Mucosa of descending colon (tissue), 3 donors: ENCODE measurements at regions not wholly inside any gene's neighbourhood (a gene's known extent, or its start where the extent isn't known, plus 50 kb on each side); places are given as distances from the start of the nearest gene placed in this dataset.

Source experiments
- ATAC-seq: fragments of 200-7000 bp; cut with Tn5 transposase; one replicate; pipeline ENCODE4 v1.9.1; 2020; ENCODE audit warnings: mild to moderate bottlenecking, moderate library complexity
- DNase-seq, 3 donors: peaks; one replicate each; pipeline ENCODE4 v3.0.0-alpha.2; 2020
- H3K36me3 ChIP-seq: fragments of 200-600 bp; one replicate; pipeline ENCODE4 v1.8.0; 2021; ENCODE audit warnings: low read depth, mild to moderate bottlenecking
- H3K4me1 ChIP-seq: fragments of 200-600 bp; one replicate; pipeline ENCODE4 v1.8.0; 2021; ENCODE audit warnings: low read depth, mild to moderate bottlenecking
- H3K4me3 ChIP-seq: fragments of 200-600 bp; one replicate; pipeline ENCODE4 v1.8.0; 2021; ENCODE audit warnings: mild to moderate bottlenecking
- H3K9me3 ChIP-seq: fragments of 200-600 bp; one replicate; pipeline ENCODE4 v1.8.0; 2021; ENCODE audit warnings: mild to moderate bottlenecking
- CTCF ChIP-seq: fragments of 200-600 bp; IDR thresholded peaks from one replicate; pipeline ENCODE4 v1.8.0; 2022; ENCODE audit warnings: antibody characterized with exemption, mild to moderate bottlenecking
- intact Hi-C, 2 donors: fragments of 100-400 bp; cut with DNase I in 1 of 2; cut with micrococcal nuclease in 1 of 2; formaldehyde crosslinking; loops; one replicate each; pipeline versions ENCODE4 v1.11.0 to v1.11.1; 2022; cut with DNase I, micrococcal nuclease
- donor health status: DM: no; HTN: no; CAD: no; lungs with moderate emphysema.
- donor health status: DM: no; HTN: no; CAD: no.
- donor health status: DM: no; HTN: yes; CAD: no.

DNA sequence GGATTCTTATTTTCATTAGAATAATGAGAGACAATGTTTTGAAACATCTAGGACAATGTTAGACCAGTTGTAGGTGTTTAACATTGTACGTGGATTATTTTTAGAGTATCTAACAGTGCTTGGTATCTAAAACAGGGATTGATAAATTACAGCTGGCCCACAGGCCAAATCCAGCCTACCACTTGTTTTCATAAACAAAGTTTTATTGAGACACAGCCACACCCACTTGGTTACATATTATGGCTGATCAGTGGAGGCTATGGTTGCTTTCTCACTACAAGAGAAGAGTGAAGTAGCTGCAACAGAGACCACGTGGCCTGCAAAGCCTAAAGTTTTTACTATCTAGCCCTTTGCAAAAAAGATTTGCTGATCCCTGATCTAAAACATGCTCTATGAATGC is 223.1 kb upstream of the CTNNB1 start:
- no peak for TF ChIP-seq CTCF
- H3K9me3 ChIP-seq = no peaks in the 10 kb centered on the region
- intact Hi-C loops = no loop called here
- DNase-seq (no peak), ATAC-seq (no peak)
- H3K4me1 ChIP-seq = peaks cover 9% of the 10 kb centered on the region
- H3K36me3 ChIP-seq = no peaks in the 10 kb centered on the region
- no peak overlapping the region for H3K4me3 ChIP-seq

DNA sequence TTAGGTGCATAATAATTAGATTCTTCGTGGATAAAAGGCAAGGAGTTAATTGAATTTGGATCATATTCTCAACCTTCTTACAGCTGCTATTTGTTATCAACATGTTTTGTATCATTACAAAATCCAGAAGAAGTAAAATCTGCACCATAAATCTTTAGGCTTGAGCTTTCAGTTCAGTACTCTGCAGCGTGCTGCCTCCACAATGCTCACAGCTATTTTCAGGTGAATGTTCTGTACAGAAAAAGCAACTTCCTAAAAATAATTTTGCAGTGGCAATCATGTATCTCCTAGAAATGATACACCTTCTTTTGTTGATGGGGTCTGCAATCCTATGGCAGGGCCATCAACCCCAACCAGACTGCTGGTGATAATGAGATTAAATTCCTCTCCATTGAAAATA is 220.9 kb upstream of the CTNNB1 start:
- Histone ChIP-seq H3K9me3 (no peaks in the 10 kb centered on the region), H3K4me3 (no peak overlapping the region), H3K36me3 (no peaks in the 10 kb centered on the region), H3K4me1 (no peaks in the 10 kb centered on the region)
- intact Hi-C loops = no loop called here
- DNase-seq (no peak), ATAC-seq (no peak)
- no peak for TF ChIP-seq CTCF

- ATAC-seq (no peak), DNase-seq (no peak)
- H3K4me1 ChIP-seq = no peaks in the 10 kb centered on the region
- no peaks in the 10 kb centered on the region for H3K9me3 ChIP-seq
- H3K4me3 ChIP-seq = no peak overlapping the region
- intact Hi-C loops = no loop called here
- no peak for TF ChIP-seq CTCF
- H3K36me3 ChIP-seq = no peaks in the 10 kb centered on the region
Measured at GRCh38 chr3:40979962-40980361, 219.3 kb upstream of the CTNNB1 start.

- TF ChIP-seq CTCF = no peak
- intact Hi-C loops = no loop called here
- DNase-seq = no peak
Measured at GRCh38 chr3:40980467-40980866, 218.8 kb upstream of the CTNNB1 start.

GRCh38 chr3:40985195-40985594 is 214.1 kb upstream of the CTNNB1 start:
- peak in 1 of 3 donors; percentile 42 for DNase-seq
- peak; percentile 68 for ATAC-seq
- Histone ChIP-seq H3K4me3 (no peak overlapping the region), H3K4me1 (no peaks in the 10 kb centered on the region), H3K36me3 (no peaks in the 10 kb centered on the region), H3K9me3 (no peaks in the 10 kb centered on the region)
- intact Hi-C loops = no loop called here
- TF ChIP-seq CTCF = no peak

More at GRCh38 chr3:40980467-40980866, 218.8 kb upstream of the CTNNB1 start:
- ATAC-seq = no peak
- Histone ChIP-seq H3K4me1 (no peaks in the 10 kb centered on the region), H3K4me3 (no peak overlapping the region), H3K9me3 (no peaks in the 10 kb centered on the region), H3K36me3 (no peaks in the 10 kb centered on the region)

DNA sequence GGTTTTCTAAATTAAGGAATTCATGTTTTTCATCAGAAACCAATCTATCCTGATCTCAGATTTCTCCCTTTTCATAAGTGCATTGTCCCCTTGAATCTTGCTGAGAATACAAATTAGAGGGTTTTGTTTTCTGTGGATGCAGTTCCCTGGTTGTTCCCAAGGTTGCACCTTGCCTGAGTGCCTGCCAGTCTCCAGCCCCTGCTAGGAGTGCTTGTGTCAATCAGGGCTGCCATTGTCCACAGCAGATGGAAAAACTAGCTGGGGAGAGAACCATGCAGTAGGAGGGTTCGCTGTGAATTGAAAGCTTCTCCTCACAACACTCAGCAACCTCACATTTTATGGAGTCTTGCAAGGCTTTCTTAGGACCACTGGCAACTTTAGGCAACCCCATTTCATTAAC is 210.8 kb upstream of the CTNNB1 start:
- H3K9me3 ChIP-seq = no peaks in the 10 kb centered on the region
- no peak for TF ChIP-seq CTCF

More for the DNA sequence above, 210.8 kb upstream of the CTNNB1 start:
- ATAC-seq = no peak
- H3K36me3 ChIP-seq = no peaks in the 10 kb centered on the region
- H3K4me1 ChIP-seq = no peaks in the 10 kb centered on the region
- no peak for DNase-seq
- intact Hi-C loops = no loop called here
- H3K4me3 ChIP-seq = no peak overlapping the region
